ENCODE measurements at regions not wholly inside any gene's neighbourhood (a gene's known extent, or its start where the extent isn't known, plus 50 kb on each side); places are given as distances from the start of the nearest gene placed in this dataset.

DNA sequence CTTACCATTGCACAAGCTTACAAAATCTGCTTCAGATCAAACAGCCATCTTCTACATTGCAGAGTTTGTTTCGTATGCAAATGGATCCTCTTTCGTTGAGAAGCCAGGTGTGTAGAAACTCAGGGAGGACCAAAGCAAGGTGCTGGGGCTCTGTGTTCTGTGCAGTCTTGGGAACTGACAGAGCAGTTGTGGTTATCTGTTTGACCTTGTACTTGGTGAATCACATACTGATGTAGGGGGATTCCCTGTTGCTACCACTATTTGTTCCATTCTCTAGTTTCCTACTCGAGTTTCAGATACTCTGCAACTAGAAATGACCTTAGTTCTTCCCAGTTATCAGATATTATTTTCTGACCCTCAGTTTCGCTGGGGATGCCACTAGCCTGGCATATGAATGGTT is 95.2 kb upstream of the CLDN10 start:
- no peak for FAIRE-seq
- Histone ChIP-seq H3K9me3 (replicated peaks; ENCODE audit: control insufficient read depth, insufficient read depth, low read depth, low read length) (no peaks in the 10 kb centered on the region), H4K20me1 (replicated peaks; ENCODE audit: control insufficient read depth, insufficient read depth, low read length) (no peaks in the 10 kb centered on the region), H3K79me2 (ENCODE audit: control insufficient read depth, insufficient read depth, low read length) (no peaks in the 10 kb centered on the region), H3K27ac (ENCODE audit: extremely low read depth, low read depth, low read length) (no peak overlapping the region), H3K9ac (ENCODE audit: insufficient read depth in 1 of 2, low read depth in 2 of 2, low read length in 2 of 2) (no peak overlapping the region), H3K4me3 (no peak overlapping the region), H3K4me2 (ENCODE audit: insufficient read depth, low read length) (no peak overlapping the region), H3K4me1 (replicated peaks in 1 of 2; ENCODE audit: control insufficient read depth in 2 of 2, insufficient read depth in 2 of 2, low read length in 2 of 2) (no peaks in the 10 kb centered on the region), H3K36me3 (ENCODE audit: control insufficient read depth, insufficient read depth, low read length) (no peaks in the 10 kb centered on the region), H3K27me3 (ENCODE audit: control insufficient read depth in 2 of 2, insufficient read depth in 2 of 2, low read length in 2 of 2) (no peaks in the 10 kb centered on the region; a peak in 1 of 5 replicates), H3K9me1 (ENCODE audit: control insufficient read depth, insufficient read depth, low read length) (no peaks in the 10 kb centered on the region), H2AFZ (ENCODE audit: low read depth, low read length) (no peak overlapping the region)
- intact Hi-C loops (cut with micrococcal nuclease) = no loop called here
- ATAC-seq = no peak
- DNase-seq (ENCODE audit: extremely low read depth in 1 of 4, low spot score in 3 of 4) = no peak
- no TSS peak for BruUV-seq (replicated peaks)
- 6% methylated on average over 4 of the region's 4 CpGs for WGBS (ENCODE audit: insufficient coverage, low coverage, missing lambda C conversion rate)
- ChIA-PET POLR2A (no interaction called here), CTCF (ENCODE audit: low intra/inter-chr PET ratio) (no interaction called here)
- in situ Hi-C loops (cut with MboI) = no loop called here
- TF ChIP-seq KDM2B (CRISPR knock-in tag; IDR thresholded peaks at IDR 0.05) (no peak), ZNF444 (CRISPR knock-in tag; IDR thresholded peaks at IDR 0.05) (no peak), SNIP1 (IDR thresholded peaks at IDR 0.05; ENCODE audit: low read depth) (no peak), ZNF212 (CRISPR knock-in tag; IDR thresholded peaks at IDR 0.05) (no peak), BRCA1 (IDR thresholded peaks at IDR 0.05) (no peak), BRCA1 (CRISPR knock-in tag; IDR thresholded peaks at IDR 0.05) (no peak), E2F3 (CRISPR knock-in tag; IDR thresholded peaks at IDR 0.05) (no peak), SRSF7 (optimal IDR thresholded peaks at IDR 0.05; ENCODE audit: low read depth, low read length) (no peak), NUFIP1 (IDR thresholded peaks at IDR 0.05; ENCODE audit: partially characterized antibody) (no peak), CBX2 (IDR thresholded peaks at IDR 0.05; ENCODE audit: insufficient read depth, low read length, poor library complexity, severe bottlenecking) (no peak), NFRKB (IDR thresholded peaks at IDR 0.05; ENCODE audit: low read depth) (no peak), ZKSCAN8 (CRISPR knock-in tag; IDR thresholded peaks at IDR 0.05) (no peak), ZKSCAN3 (CRISPR knock-in tag; IDR thresholded peaks at IDR 0.05) (no peak), CAMTA2 (CRISPR knock-in tag; conservative IDR thresholded peaks at IDR 0.05) (no peak)
- TF ChIP-seq, protein P1, sequence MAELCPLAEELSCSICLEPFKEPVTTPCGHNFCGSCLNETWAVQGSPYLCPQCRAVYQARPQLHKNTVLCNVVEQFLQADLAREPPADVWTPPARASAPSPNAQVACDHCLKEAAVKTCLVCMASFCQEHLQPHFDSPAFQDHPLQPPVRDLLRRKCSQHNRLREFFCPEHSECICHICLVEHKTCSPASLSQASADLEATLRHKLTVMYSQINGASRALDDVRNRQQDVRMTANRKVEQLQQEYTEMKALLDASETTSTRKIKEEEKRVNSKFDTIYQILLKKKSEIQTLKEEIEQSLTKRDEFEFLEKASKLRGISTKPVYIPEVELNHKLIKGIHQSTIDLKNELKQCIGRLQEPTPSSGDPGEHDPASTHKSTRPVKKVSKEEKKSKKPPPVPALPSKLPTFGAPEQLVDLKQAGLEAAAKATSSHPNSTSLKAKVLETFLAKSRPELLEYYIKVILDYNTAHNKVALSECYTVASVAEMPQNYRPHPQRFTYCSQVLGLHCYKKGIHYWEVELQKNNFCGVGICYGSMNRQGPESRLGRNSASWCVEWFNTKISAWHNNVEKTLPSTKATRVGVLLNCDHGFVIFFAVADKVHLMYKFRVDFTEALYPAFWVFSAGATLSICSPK (IDR thresholded peaks at IDR 0.05; ENCODE audit: borderline replicate concordance) = no peak
- TF ChIP-seq, protein P2, sequence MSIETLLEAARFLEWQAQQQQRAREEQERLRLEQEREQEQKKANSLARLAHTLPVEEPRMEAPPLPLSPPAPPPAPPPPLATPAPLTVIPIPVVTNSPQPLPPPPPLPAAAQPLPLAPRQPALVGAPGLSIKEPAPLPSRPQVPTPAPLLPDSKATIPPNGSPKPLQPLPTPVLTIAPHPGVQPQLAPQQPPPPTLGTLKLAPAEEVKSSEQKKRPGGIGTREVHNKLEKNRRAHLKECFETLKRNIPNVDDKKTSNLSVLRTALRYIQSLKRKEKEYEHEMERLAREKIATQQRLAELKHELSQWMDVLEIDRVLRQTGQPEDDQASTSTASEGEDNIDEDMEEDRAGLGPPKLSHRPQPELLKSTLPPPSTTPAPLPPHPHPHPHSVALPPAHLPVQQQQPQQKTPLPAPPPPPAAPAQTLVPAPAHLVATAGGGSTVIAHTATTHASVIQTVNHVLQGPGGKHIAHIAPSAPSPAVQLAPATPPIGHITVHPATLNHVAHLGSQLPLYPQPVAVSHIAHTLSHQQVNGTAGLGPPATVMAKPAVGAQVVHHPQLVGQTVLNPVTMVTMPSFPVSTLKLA (conservative IDR thresholded peaks at IDR 0.05) = no peak
- TF ChIP-seq, protein P3, sequence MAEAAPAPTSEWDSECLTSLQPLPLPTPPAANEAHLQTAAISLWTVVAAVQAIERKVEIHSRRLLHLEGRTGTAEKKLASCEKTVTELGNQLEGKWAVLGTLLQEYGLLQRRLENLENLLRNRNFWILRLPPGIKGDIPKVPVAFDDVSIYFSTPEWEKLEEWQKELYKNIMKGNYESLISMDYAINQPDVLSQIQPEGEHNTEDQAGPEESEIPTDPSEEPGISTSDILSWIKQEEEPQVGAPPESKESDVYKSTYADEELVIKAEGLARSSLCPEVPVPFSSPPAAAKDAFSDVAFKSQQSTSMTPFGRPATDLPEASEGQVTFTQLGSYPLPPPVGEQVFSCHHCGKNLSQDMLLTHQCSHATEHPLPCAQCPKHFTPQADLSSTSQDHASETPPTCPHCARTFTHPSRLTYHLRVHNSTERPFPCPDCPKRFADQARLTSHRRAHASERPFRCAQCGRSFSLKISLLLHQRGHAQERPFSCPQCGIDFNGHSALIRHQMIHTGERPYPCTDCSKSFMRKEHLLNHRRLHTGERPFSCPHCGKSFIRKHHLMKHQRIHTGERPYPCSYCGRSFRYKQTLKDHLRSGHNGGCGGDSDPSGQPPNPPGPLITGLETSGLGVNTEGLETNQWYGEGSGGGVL (CRISPR knock-in tag; IDR thresholded peaks at IDR 0.05) = no peak
- TF ChIP-seq, protein P4, sequence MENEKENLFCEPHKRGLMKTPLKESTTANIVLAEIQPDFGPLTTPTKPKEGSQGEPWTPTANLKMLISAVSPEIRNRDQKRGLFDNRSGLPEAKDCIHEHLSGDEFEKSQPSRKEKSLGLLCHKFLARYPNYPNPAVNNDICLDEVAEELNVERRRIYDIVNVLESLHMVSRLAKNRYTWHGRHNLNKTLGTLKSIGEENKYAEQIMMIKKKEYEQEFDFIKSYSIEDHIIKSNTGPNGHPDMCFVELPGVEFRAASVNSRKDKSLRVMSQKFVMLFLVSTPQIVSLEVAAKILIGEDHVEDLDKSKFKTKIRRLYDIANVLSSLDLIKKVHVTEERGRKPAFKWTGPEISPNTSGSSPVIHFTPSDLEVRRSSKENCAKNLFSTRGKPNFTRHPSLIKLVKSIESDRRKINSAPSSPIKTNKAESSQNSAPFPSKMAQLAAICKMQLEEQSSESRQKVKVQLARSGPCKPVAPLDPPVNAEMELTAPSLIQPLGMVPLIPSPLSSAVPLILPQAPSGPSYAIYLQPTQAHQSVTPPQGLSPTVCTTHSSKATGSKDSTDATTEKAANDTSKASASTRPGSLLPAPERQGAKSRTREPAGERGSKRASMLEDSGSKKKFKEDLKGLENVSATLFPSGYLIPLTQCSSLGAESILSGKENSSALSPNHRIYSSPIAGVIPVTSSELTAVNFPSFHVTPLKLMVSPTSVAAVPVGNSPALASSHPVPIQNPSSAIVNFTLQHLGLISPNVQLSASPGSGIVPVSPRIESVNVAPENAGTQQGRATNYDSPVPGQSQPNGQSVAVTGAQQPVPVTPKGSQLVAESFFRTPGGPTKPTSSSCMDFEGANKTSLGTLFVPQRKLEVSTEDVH (IDR thresholded peaks at IDR 0.05; ENCODE audit: low read depth, partially characterized antibody) = no peak
